Activated gamma-delta T cell (primary cell): ENCODE measurements at regions not wholly inside any gene's neighbourhood (a gene's known extent, or its start where the extent isn't known, plus 50 kb on each side); places are given as distances from the start of the nearest gene placed in this dataset.
"Not testable (repeated sequence)": the region's sequence is repeated elsewhere in the genome, so short reads cannot be mapped to it uniquely, and the experiment has no call there.

ENCODE experiments used
- DNase-seq: peaks from one replicate; lab custom pipeline; 2025; lab: John Stamatoyannopoulos, UW

DNA sequence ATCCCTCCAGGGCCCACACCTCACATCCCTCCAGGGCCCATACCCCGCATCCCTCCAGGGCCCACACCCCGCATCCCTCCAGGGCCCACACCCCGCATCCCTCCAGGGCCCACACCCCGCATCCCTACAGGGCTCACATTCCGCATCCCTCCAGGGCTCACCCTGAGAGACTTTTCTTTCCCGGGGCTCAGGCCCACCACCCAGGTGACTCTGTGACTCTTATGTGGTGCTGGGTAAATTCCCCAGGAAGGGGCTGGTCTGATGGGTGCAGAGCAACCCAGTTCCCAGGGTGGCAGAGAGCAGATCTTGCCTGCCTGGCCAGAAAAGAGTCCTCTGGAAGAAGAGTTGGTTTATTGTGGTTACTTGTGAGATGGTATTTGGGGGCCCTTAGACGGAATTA, 290.7 kb downstream of the TCERG1L start:
- DNase-seq: no peak

GRCh38 chr10:131021246-131021895, 290.1 kb downstream of the TCERG1L start:
- no peak for DNase-seq

DNA sequence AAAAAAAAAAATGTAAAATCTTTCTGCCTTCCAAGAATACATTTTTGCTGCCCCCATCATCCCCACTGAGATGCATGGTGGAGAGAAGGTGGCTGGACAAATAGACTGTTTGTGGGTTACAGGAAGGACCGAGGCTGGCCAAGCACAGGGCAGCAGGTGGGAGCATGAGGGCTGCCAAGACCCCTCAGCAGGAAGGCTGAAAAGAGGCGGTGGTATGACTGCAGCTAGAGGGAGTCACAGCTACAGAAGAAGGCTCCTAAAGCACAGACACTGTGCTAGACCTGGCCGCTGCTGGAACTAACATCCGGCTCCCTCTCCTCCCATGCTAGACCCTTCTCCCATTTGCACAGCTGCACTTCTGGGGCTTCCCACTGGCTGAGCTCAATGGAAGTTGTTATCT, 289.6 kb downstream of the TCERG1L start:
- no peak for DNase-seq

DNA sequence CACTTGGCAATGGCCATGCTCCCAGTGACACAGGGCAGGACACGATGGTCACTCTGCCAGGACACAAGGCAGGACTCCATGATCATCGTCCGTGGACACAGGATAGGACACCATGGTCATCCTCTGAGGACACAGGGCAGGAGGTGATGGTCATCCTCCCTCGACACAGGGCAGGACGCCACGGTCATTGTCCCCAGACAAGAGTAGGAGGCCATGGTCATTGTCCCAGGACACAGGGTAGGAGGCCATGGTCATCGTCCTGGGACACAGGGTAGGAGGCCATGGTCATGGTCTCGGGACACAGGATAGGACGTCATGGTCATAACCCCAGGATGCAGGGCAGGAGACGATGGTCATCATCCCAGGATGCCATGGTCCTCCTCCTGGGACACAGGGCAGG, 289.2 kb downstream of the TCERG1L start:
- DNase-seq: no peak

DNA sequence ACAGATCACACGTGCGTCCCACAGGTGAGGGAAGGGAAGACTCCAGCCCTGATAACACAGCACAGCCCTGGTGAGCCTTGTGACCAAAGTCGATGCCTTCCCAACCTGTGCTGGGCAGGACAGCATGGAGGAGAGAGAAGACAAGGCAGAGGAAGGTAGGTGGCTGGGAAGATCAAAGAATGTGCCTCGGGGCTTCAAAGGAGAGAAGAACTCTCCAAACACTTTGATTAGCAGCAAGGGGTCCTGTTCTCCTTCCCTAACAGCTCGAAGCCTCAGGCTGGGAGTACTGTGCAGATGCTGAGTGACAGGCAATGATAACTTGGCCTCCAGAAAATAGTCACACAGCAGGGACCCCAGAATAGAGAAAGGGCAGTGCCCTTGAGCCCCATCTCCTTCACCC, 288.5 kb downstream of the TCERG1L start:
- no peak for DNase-seq

DNA sequence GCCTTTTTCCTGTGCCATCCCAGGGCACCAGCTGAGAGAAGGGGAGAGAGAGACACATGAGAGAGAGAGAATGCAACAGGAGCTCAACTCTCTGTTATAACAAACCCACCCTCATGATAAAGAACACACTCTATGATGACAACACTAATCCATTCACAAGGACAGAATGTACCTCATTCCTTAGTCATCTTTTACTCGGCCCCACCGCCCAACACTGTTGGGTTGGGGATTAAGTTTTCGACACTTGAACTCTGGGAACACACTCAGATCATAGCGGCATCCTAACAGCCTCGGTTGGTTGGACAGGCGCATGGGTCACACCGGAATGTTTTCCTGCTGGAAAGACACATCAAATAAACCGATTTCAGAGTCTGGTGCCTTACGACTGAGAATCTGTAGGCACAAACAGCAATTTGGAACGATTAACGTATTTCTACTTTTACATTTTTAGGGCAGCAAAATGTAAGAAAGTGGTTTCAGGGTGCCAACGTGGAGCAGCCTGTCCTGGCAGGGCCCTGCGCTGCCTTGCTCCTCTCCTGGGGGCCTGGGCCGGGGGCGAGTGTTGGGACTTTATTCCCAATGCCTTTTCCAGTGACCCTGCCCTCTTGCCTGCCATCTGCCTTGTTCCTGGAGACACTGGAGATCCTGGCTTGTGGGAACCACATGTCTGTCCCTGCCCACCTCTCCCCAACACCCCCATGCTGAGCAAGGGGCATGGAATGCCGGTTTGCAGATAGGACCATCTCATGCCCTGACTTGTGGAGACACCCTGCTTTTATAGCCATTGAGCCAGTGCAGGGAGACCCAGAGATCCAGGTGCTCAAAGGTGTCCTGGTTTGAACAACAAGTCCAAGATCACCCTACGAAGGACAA, 287.0 kb downstream of the TCERG1L start:
- DNase-seq: no peak

GRCh38 chr10:131025333-131025732, 286.2 kb downstream of the TCERG1L start:
- no peak for DNase-seq

DNA sequence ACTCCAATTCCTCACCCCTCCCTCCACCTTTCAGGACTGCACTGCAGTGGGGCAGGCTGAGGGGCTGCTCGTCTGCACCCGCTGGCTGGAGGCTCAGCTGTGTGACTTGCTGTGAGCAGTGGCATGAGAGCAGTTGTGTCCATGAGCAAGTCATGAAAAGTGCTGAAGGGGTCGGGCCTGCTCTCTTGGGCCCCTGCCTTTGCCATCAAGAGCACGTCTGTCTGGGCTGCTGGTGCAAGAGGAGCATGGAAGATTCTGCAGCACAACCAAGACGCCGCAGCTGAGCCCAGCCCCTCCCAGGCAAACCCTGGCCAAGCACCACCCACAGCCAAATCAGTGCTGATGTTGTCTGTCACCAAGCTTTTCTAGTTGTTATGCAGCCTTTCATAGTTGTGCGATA, 284.3 kb downstream of the TCERG1L start:
- DNase-seq: no peak

DNA sequence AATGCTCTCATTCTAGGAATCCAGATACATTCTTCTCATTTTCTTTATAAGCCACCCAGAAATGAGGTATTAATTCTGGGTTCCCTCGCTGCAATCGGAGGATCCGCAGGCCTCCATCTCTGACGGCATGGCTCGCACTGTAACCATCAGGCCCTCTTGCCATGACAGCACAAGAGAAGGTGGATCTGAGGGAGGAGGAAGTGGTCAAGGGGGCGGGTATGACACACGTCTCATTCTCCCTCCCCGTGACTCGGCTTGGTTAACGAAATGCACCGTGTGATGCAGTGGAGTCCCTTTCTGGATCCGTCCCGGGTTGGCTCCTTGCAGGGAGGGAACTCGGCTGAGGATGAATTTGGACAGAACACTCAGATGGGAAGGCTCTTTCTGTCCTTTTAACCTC, 280.2 kb downstream of the TCERG1L start:
- no peak for DNase-seq

DNA sequence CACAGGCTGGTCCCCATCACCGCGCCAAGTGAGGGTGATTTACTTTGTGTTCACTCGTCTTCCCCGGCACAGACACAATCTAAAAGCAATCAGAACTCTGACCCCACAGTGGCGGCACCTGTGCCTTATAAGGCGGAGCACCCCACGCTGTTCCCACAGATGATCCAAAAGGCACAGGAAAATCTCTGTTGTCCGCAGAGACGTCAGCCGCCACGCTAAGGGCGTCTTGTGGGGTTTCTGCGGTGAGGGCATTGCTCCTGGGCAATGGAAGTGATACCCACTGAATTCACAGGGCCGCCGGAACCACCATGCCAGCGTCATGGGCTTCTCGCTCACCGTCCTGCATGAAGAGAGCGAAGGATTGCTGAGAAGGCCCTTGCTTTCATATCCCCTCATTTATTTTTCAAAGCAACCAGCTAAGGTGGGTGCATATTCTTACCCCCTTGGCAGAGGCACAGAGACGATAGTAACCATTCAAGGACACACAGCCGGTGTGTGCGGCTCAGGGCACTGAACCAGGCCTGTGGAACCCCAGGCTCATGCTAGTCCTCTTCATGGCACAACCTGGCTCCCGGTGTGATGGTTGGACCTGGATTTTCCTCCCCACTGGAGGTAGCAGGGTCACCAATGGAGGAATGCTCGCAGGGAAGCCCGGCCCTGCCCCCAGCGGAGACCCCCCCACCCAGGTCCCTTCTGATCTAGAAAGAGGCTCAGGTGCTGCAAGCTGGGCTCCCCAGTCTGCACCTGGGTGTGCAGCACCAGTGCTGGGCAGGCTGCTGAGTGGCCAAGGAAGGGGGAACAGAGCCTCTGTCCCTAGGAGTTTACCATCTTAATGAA, 279.0 kb downstream of the TCERG1L start:
- no peak for DNase-seq

DNA sequence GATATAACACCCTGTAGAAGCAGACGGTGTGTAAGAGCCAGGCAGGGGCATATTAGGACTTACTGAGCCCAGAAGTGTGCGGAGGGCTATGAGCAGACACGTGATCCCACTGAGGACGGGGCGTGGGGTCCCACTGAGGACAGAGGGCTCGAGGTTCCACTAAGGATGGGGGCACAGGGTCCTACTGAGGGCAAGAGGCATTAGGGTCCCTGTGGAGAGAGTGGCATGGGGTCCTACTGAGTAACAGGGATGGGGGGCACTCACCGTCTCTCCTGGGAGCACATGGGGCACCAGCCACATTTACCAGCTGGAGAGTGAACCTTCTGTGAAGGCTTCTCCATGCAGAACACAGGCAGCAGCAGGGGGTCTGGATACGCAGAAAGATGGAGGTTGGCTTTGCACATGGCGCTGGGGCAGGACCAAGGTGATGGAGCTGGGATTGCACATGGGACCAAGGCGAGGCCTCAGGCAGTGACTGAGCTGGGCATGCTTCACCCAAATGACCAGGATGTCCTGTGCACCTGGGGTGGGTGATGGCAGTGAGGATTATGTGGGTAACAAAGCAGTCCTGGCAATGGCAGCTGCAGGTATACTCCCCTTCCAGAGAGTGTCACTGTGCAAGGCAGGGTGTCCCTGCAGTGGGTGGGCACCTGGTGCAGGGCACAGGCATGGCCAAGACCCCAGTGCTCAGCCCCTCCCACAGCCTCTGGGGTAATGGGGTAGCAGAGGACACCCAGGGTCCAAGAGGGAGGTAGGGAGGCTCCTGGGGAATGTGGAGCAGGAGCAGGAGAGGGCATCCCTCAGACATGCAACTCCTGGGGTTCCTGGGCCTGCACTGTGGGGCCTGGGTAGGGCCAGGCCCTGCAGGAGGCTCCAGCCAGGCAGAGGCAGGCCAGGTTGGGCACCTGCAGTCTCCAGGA, 278.1 kb downstream of the TCERG1L start:
- DNase-seq: no peak

DNA sequence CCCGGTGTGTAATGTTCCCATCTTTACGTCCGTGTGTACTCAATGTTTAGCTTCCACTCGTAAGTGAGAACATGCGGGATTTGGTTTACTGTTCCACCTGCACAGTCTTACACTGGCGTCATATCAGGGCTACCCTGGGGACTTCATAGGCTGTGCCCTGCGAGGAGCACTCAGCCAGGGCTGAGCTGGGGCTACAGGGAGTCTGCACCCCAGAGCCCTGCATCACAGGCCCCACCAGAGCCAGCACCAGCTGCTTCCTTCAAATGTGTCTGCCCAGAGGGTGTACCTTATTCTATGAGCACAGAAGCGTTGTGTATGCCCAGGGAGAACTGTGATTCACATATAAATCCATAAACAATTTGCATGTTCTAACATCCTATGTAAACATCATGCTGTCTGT, 277.1 kb downstream of the TCERG1L start:
- DNase-seq: no peak

GRCh38 chr10:131035779-131036178, 275.7 kb downstream of the TCERG1L start:
- DNase-seq: no peak

DNA sequence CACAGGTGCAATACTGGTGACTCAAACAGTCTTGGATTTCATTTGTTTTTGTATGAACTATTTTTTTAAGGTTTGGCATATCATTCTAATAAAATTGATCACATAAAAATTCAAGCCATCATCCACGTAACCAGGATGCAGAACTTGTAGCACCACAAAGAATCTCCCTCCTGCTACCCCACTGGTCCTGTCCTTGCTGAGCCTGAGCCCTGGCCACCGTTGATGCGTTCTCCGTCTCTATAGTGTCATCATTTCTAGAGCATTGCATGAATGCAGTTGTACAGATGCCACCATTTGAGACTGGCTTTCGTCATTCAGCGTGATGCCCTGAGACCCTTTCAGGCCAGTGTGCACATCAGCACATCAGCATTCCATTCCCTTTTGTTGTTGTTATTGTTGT, 273.5 kb downstream of the TCERG1L start:
- DNase-seq: no peak

DNA sequence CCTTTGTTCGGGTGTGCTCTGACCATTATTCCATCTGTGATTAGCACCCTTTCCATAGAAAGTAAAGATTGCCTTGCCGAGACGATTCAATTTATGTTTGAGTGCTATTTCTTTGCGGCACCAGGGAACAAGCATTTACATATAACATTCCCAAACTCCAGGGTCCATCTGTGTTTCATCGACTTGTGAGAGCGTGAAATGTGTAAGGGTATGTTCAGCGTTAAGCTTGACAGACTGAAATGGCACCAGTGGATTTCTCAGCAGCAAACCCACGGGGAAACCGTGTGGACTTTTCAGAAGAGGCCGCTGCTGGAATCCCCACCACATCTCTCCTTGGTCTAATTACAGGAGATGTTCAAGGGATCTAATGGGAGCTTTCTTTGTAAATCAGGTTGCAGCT, 270.5 kb downstream of the TCERG1L start:
- DNase-seq: no peak

DNA sequence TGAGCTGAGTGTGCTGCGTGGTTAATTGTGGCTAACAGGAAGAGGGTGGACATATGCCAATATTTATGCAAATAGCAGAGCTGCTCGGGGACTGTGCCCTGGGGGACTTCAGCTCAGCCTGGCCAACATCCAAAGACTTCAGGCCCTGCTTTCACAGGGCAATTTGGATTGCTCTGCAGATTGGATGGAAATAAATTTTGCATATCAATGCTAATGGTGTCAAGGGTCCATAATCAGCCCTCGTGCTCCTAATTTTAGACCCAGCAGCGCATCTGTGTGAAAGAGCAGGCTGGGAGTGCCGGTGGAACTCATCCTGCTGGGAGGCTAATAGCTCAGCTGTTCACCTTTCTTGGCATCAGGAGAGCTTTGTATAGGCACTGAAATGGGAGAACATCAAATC, 270.1 kb downstream of the TCERG1L start:
- DNase-seq: no peak

DNA sequence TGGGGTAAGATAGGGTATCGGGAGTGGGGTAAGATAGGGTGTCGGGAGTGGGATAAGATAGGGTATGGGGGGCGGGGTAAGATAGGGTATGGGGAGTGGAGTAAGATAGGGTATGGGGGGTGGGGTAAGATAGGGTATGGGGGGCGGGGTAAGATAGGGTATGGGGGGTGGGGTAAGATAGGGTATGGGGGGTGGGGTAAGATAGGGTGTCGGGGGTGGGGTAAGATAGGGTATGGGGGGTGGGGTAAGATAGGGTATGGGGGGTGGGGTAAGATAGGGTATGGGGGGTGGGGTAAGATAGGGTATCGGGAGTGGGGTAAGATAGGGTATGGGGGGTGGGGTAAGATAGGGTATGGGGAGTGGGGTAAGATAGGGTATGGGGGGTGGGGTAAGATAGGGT, 269.5 kb downstream of the TCERG1L start:
- DNase-seq: not testable (repeated sequence)
